Esophagus squamous epithelium (tissue), 5 donors: ENCODE measurements at regions not wholly inside any gene's neighbourhood (a gene's known extent, or its start where the extent isn't known, plus 50 kb on each side); places are given as distances from the start of the nearest gene placed in this dataset.

Experiments used
- DNase-seq: peaks from one replicate; lab custom pipeline; 2025; lab: John Stamatoyannopoulos, UW
- H3K27ac ChIP-seq, 4 donors: fragments of 200-600 bp; sonication (generic); one replicate each; pipeline ENCODE4 v1.5.1; 2016 to 2019; ENCODE audit warnings: mild to moderate bottlenecking in 1 of 4
- H3K27me3 ChIP-seq, 4 donors: fragments of 200-600 bp; sonication (generic); 1 replicate in 3 of 4; 2 replicates in 1 of 4; pipeline versions ENCODE4 v1.5.1 to v1.6.0; 2017 to 2021; ENCODE audit warnings: antibody characterized with exemption in 1 of 4
- H3K36me3 ChIP-seq, 3 donors: fragments of 200-600 bp; sonication (generic); one replicate each; pipeline ENCODE4 v1.5.1; 2016 to 2019
- H3K4me1 ChIP-seq, 3 donors: fragments of 200-600 bp; sonication (generic); one replicate each; pipeline ENCODE4 v1.5.1; 2017 to 2019
- H3K4me3 ChIP-seq, 4 donors: fragments of 200-600 bp; sonication (generic); 1 replicate in 3 of 4; 2 replicates in 1 of 4; pipeline ENCODE4 v1.5.1; 2016 to 2019; ENCODE audit warnings: mild to moderate bottlenecking in 2 of 4, moderate library complexity in 1 of 4
- H3K9me3 ChIP-seq, 3 donors: fragments of 200-600 bp; sonication (generic); one replicate each; pipeline ENCODE4 v1.5.1; 2016 to 2019
- POLR2A ChIP-seq, 4 donors: fragments of 450-650 bp; IDR thresholded peaks; one replicate each; pipeline ENCODE4 v1.6.1; 2017; ENCODE audit warnings: antibody characterized with exemption in 4 of 4, mild to moderate bottlenecking in 4 of 4, moderate library complexity in 3 of 4
- WGBS, 2 donors: methylation state at CpG; one replicate each; pipeline ENCODE4 v1.1.5; 2018; 5-methylcytosine and 5-hydroxymethylcytosine counted together
- intact Hi-C: fragments of 100-400 bp; cut with DNase I; formaldehyde crosslinking; loops from one replicate; pipeline ENCODE4 v1.15.0; 2022
- TF ChIP-seq, protein P1 (sequence below), 6 experiments: fragments of 450-650 bp in 4 of 6; fragments of 200-600 bp in 2 of 6; sonication (generic) in 2 of 6; IDR thresholded peaks; one replicate each; pipeline ENCODE4 v1.5.1; 2016 to 2019; ENCODE audit warnings: antibody characterized with exemption in 6 of 6, mild to moderate bottlenecking in 4 of 6, moderate library complexity in 4 of 6
- donor health status: DM: yes; HTN: yes; CAD: no.

DNA sequence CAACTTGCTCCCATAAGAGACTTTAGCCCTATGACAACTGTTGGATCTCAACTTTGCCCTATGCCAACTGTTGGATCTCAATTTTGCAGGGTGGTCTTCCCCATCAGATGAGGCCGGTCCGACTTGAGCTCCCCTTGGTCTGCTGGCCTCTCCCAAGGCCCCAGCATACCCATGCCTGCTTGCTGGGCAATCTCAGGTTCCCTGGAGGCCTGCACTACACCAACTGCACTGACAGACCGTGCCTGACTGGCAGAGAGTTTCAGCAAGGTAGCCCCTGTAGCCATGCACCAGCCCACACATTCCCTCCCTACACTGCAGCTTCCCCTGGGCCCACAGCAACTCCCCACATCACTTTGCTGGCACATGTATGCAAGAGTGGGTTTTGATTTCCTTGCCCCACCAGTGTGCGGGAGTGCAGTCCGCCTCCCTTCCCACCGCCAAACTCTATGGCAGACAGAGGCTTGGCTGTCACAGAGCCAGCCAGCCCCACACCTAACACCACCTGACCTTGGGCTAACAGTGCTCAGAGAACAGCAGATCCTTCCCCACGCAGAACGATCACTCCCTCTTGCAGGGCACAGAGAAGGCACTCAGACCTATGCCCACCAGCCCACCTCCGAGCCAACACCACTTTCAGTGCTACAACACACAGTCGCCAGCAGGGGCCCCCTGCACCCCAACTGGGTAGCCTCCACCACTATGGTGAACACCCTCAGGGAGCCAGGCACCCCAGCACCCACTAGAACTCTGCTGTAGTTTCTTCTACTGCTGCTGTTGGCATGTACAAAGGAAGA lies 279.9 kb upstream of the COX7C start:
- 80 to 84% methylated on average over 4 to 9 of the region's 10 CpGs for WGBS, 2 donors
- TF ChIP-seq, protein P1, sequence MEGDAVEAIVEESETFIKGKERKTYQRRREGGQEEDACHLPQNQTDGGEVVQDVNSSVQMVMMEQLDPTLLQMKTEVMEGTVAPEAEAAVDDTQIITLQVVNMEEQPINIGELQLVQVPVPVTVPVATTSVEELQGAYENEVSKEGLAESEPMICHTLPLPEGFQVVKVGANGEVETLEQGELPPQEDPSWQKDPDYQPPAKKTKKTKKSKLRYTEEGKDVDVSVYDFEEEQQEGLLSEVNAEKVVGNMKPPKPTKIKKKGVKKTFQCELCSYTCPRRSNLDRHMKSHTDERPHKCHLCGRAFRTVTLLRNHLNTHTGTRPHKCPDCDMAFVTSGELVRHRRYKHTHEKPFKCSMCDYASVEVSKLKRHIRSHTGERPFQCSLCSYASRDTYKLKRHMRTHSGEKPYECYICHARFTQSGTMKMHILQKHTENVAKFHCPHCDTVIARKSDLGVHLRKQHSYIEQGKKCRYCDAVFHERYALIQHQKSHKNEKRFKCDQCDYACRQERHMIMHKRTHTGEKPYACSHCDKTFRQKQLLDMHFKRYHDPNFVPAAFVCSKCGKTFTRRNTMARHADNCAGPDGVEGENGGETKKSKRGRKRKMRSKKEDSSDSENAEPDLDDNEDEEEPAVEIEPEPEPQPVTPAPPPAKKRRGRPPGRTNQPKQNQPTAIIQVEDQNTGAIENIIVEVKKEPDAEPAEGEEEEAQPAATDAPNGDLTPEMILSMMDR (IDR thresholded peaks at IDR 0.05): no peak
- no peak for TF ChIP-seq POLR2A (IDR thresholded peaks at IDR 0.05)

DNA sequence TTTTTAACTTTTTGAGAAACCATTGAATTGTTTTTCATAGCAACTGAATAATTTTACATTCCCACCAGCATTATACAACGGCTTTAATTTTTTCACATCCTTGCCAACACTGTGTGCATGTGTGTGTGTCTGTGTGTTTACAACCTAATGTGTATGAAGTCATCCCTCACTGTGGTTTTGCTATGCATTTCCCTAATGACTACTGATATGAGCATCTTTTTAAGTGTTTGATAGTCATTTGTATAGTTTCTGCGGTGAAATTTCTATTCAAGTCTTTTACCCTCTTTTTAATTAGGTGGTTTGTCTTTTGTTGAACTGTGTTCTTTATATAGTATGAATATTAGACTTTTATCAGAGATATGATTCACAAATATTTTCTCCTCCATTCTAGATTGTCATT lies 263.1 kb upstream of the COX7C start:
- Histone ChIP-seq H3K27me3 (no peaks in the 10 kb centered on the region), H3K4me3 (no peak overlapping the region), H3K9me3 (no peaks in the 10 kb centered on the region), H3K4me1 (no peaks in the 10 kb centered on the region), H3K27ac (no peak overlapping the region), H3K36me3 (no peaks in the 10 kb centered on the region)
- no peak for TF ChIP-seq POLR2A (IDR thresholded peaks at IDR 0.05)
- TF ChIP-seq, protein P1 (IDR thresholded peaks at IDR 0.05): no peak
- intact Hi-C loops: no loop called here
- DNase-seq: no peak
- WGBS, 2 donors: 48 to 54% methylated on average over 2 of the region's 2 CpGs

More for the DNA sequence above, 279.9 kb upstream of the COX7C start:
- H3K4me3 ChIP-seq: no peak overlapping the region
- H3K36me3 ChIP-seq: no peaks in the 10 kb centered on the region
- intact Hi-C loops: no loop called here
- no peak for DNase-seq
- no peaks in the 10 kb centered on the region for H3K4me1 ChIP-seq
- H3K9me3 ChIP-seq: peaks cover 0 to 7% (median 0%) of the 10 kb centered on the region in 3 donors
- H3K27me3 ChIP-seq: no peaks in the 10 kb centered on the region
- no peak overlapping the region for H3K27ac ChIP-seq

GRCh38 chr5:86360801-86361200 lies 256.9 kb upstream of the COX7C start:
- WGBS, 2 donors: 55 to 58% methylated on average over 1 of the region's 1 CpG
- Histone ChIP-seq H3K27ac (no peak overlapping the region), H3K4me1 (no peaks in the 10 kb centered on the region), H3K4me3 (no peak overlapping the region), H3K9me3 (peaks cover 0 to 3% (median 0%) of the 10 kb centered on the region in 3 donors), H3K27me3 (no peaks in the 10 kb centered on the region), H3K36me3 (no peaks in the 10 kb centered on the region)
- no peak for TF ChIP-seq POLR2A (IDR thresholded peaks at IDR 0.05)
- TF ChIP-seq, protein P1 (IDR thresholded peaks at IDR 0.05): no peak
- DNase-seq: no peak
- intact Hi-C loops: no loop called here

DNA sequence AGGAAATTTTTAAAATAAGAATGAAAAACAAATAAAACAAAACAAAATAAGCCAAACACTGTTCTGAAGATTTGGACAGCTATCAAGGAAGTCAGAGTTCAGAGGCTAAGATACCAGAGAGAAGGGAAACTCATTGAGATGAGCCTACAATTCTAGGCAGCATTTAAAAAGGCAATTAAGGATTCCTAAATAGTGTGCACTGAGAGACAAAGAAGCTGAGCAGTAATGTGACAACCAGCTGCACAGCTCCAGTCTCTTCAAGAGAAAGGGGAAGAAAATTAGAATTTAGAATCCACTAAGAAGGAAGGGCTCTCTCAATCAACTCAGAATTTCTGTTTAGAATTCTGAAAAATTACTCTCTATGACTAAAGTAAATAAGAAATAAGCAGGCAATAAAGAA lies 246.7 kb upstream of the COX7C start:
- Histone ChIP-seq H3K9me3 (no peaks in the 10 kb centered on the region), H3K4me1 (no peaks in the 10 kb centered on the region)
- TF ChIP-seq, protein P1 (IDR thresholded peaks at IDR 0.05): no peak
- TF ChIP-seq POLR2A (IDR thresholded peaks at IDR 0.05): no peak

GRCh38 chr5:86374611-86375010 lies 243.1 kb upstream of the COX7C start:
- no peak for DNase-seq
- TF ChIP-seq, protein P1 (IDR thresholded peaks at IDR 0.05): no peak
- no peak for TF ChIP-seq POLR2A (IDR thresholded peaks at IDR 0.05)
- intact Hi-C loops: no loop called here
- Histone ChIP-seq H3K4me1 (no peaks in the 10 kb centered on the region), H3K36me3 (no peaks in the 10 kb centered on the region), H3K4me3 (no peak overlapping the region), H3K9me3 (no peaks in the 10 kb centered on the region), H3K27me3 (no peaks in the 10 kb centered on the region), H3K27ac (no peak overlapping the region)
- WGBS, 2 donors: 53 to 63% methylated on average over 3 of the region's 3 CpGs

More for the DNA sequence above, 246.7 kb upstream of the COX7C start:
- intact Hi-C loops: no loop called here
- no peak overlapping the region for H3K27ac ChIP-seq
- no peak overlapping the region for H3K4me3 ChIP-seq
- no peaks in the 10 kb centered on the region for H3K36me3 ChIP-seq
- no peaks in the 10 kb centered on the region for H3K27me3 ChIP-seq
- DNase-seq: no peak
